HCT116 (cell line): ENCODE measurements at regions not wholly inside any gene's neighbourhood (a gene's known extent, or its start where the extent isn't known, plus 50 kb on each side); places are given as distances from the start of the nearest gene placed in this dataset.

ENCODE experiments used
- ATF3 ChIP-seq: IDR thresholded peaks from 2 replicates; pipeline ENCODE4 v1.6.1; 2012
- EGR1 ChIP-seq: IDR thresholded peaks from 2 replicates; pipeline ENCODE4 v1.6.1; 2012; ENCODE audit warnings: low read depth
- EZH2 ChIP-seq: fragments of 200-600 bp; sonication (generic); IDR thresholded peaks from 2 replicates; pipeline ENCODE4 v1.6.1; 2017; ENCODE audit warnings: antibody characterized with exemption, mixed run types
- EZH2phosphoT487 ChIP-seq: fragments of 200-600 bp; IDR thresholded peaks from 2 replicates; pipeline ENCODE4 v1.6.1; 2018; ENCODE audit warnings: antibody characterized with exemption, borderline replicate concordance
- JUND ChIP-seq: IDR thresholded peaks from 2 replicates; pipeline ENCODE4 v1.6.1; 2012
- MAX ChIP-seq: IDR thresholded peaks from 2 replicates; pipeline ENCODE4 v1.6.1; 2012
- POLR2A ChIP-seq: IDR thresholded peaks from 2 replicates; pipeline ENCODE4 v1.7.0; 2011; ENCODE audit warnings: borderline replicate concordance; ENCODE audit not compliant: insufficient read depth, insufficient read length; ENCODE audit errors: extremely low read depth
- POLR2AphosphoS5 ChIP-seq: IDR thresholded peaks from 2 replicates; pipeline ENCODE4 v1.6.1; 2011; ENCODE audit warnings: mild to moderate bottlenecking, low read depth, low read length, moderate library complexity
- ZFX ChIP-seq: fragments of 450-650 bp; IDR thresholded peaks from 2 replicates; pipeline ENCODE4 v1.6.1; 2017
- TF ChIP-seq, protein P1 (sequence below), 3 experiments: fragments of 200-600 bp in 1 of 3; sonication (generic) in 1 of 3; IDR thresholded peaks in 2 of 3; conservative IDR thresholded peaks in 1 of 3; 2 replicates each; pipeline ENCODE4 v1.5.1; 2012 to 2017; ENCODE audit warnings: low read depth in 2 of 3, low read length in 2 of 3, antibody characterized with exemption in 1 of 3, borderline replicate concordance in 1 of 3, control low read depth in 1 of 3, mild to moderate bottlenecking in 1 of 3, mixed read lengths in 1 of 3, mixed run types in 1 of 3, moderate library complexity in 1 of 3; ENCODE audit not compliant: insufficient read depth in 1 of 3

- TF ChIP-seq POLR2A (no peak), MAX (no peak), EZH2 (no peak), JUND (no peak), EGR1 (no peak), ATF3 (no peak), POLR2AphosphoS5 (no peak), EZH2phosphoT487 (no peak), ZFX (no peak)
- TF ChIP-seq, protein P1, sequence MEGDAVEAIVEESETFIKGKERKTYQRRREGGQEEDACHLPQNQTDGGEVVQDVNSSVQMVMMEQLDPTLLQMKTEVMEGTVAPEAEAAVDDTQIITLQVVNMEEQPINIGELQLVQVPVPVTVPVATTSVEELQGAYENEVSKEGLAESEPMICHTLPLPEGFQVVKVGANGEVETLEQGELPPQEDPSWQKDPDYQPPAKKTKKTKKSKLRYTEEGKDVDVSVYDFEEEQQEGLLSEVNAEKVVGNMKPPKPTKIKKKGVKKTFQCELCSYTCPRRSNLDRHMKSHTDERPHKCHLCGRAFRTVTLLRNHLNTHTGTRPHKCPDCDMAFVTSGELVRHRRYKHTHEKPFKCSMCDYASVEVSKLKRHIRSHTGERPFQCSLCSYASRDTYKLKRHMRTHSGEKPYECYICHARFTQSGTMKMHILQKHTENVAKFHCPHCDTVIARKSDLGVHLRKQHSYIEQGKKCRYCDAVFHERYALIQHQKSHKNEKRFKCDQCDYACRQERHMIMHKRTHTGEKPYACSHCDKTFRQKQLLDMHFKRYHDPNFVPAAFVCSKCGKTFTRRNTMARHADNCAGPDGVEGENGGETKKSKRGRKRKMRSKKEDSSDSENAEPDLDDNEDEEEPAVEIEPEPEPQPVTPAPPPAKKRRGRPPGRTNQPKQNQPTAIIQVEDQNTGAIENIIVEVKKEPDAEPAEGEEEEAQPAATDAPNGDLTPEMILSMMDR (IDR thresholded peaks at IDR 0.05 in 2 of 3, conservative IDR thresholded peaks at IDR 0.05 in 1 of 3; ENCODE audit: borderline replicate concordance in 1 of 3, insufficient read depth in 1 of 3, low read depth in 2 of 3, low read length in 2 of 3), result no peak
These were observed 149.2 kb upstream of the ARRDC3 start for GRCh38 chr5:91532281-91532680.
